Neural progenitor cell (in vitro differentiated cells): ENCODE measurements at regions not wholly inside any gene's neighbourhood (a gene's known extent, or its start where the extent isn't known, plus 50 kb on each side); places are given as distances from the start of the nearest gene placed in this dataset.

Experiments used
- EZH2 ChIP-seq: fragments of 200-600 bp; sonication (generic); IDR thresholded peaks from 2 replicates; pipeline ENCODE4 v1.6.1; 2017; ENCODE audit warnings: antibody characterized with exemption, mild to moderate bottlenecking, moderate library complexity
- EZH2phosphoT487 ChIP-seq: fragments of 200-600 bp; sonication (generic); IDR thresholded peaks from 2 replicates; pipeline ENCODE4 v1.6.1; 2017; ENCODE audit warnings: antibody characterized with exemption
- TF ChIP-seq, protein P1 (sequence below): fragments of 200-600 bp; sonication (generic); IDR thresholded peaks from 2 replicates; pipeline ENCODE4 v1.5.1; 2017; ENCODE audit warnings: antibody characterized with exemption, mild to moderate bottlenecking

DNA sequence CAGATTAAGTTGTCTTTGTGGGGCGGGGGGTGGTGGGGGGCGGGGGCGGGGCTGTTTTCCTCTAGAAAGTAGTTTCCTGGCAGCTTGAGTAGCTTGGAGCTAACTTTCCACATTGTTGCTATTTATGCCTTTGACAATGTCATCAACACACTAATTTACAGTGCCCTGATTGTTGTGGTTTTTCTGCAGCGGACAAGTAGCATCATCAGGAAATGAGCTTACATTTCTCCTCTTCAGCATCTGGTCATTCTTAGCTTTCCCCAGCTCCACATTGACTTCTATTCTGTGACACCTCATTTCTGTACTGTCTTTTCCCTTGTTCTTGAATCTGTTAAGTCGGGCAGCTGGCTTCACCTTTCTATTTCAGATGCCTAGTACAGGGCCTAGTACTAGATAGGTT lies 112.3 kb upstream of the RAD23B start:
- TF ChIP-seq, protein P1, sequence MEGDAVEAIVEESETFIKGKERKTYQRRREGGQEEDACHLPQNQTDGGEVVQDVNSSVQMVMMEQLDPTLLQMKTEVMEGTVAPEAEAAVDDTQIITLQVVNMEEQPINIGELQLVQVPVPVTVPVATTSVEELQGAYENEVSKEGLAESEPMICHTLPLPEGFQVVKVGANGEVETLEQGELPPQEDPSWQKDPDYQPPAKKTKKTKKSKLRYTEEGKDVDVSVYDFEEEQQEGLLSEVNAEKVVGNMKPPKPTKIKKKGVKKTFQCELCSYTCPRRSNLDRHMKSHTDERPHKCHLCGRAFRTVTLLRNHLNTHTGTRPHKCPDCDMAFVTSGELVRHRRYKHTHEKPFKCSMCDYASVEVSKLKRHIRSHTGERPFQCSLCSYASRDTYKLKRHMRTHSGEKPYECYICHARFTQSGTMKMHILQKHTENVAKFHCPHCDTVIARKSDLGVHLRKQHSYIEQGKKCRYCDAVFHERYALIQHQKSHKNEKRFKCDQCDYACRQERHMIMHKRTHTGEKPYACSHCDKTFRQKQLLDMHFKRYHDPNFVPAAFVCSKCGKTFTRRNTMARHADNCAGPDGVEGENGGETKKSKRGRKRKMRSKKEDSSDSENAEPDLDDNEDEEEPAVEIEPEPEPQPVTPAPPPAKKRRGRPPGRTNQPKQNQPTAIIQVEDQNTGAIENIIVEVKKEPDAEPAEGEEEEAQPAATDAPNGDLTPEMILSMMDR: no peak
- TF ChIP-seq EZH2 (no peak), EZH2phosphoT487 (no peak)
